K562 (cell line): ENCODE measurements at regions not wholly inside any gene's neighbourhood (a gene's known extent, or its start where the extent isn't known, plus 50 kb on each side); places are given as distances from the start of the nearest gene placed in this dataset.
A peak's percentile ranks its signal among the peaks of the same experiment; 100 is the strongest.

Experiments
- ARNT ChIP-seq, 2 experiments: fragments of 450-650 bp; IDR thresholded peaks; 2 replicates each; pipeline ENCODE4 v1.6.1; 2016; ENCODE audit warnings: mild to moderate bottlenecking in 1 of 2
- RFX1 ChIP-seq: fragments of 450-650 bp; IDR thresholded peaks from 2 replicates; pipeline ENCODE4 v1.6.1; 2016; ENCODE audit warnings: mild to moderate bottlenecking, moderate library complexity
- TF ChIP-seq, protein P1 (sequence below): fragments of 450-650 bp; IDR thresholded peaks from 2 replicates; pipeline ENCODE4 v1.6.1; 2016; ENCODE audit warnings: mild to moderate bottlenecking, moderate library complexity

DNA sequence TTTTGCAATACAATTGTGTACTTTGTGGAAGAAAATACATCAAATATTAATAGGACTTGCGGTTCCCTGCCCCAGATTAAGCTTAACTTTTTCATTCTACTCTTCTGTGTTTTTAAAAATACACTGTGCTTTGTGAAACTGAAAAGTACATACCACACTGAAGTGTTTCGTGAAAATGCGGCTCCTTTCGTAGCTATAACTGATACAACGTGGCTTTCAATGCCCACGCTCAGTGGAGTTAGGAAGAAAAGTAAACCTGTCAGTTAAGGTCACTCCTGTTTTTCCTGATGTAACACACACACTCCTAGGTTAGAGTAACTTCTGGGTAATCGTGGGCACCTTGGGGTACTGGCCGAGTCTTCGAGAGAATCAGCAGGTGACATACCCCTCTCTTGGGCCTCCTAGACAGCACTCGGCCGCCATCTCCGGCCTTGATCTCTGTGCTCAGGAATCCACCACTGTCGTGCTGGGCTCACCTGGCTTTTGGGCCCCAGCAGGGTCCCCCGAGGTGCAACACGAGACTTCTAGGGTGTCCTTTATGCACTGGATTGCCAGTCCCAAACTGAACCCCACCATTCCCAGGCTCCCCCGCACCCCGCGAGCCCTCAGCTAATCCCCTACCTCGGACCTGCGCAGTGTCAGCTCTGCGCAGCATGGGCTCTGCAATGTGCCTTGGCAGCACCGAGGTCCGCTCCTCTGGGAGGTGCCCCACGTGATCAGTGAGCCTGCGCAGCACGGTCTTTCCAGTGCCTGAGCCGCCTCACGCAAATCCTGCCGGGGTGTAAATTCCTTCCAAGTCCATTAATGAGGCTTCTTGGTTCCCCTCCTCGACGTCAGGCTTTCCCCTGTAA is 162.6 kb upstream of the INTU start (continued):
- TF ChIP-seq, protein P1, sequence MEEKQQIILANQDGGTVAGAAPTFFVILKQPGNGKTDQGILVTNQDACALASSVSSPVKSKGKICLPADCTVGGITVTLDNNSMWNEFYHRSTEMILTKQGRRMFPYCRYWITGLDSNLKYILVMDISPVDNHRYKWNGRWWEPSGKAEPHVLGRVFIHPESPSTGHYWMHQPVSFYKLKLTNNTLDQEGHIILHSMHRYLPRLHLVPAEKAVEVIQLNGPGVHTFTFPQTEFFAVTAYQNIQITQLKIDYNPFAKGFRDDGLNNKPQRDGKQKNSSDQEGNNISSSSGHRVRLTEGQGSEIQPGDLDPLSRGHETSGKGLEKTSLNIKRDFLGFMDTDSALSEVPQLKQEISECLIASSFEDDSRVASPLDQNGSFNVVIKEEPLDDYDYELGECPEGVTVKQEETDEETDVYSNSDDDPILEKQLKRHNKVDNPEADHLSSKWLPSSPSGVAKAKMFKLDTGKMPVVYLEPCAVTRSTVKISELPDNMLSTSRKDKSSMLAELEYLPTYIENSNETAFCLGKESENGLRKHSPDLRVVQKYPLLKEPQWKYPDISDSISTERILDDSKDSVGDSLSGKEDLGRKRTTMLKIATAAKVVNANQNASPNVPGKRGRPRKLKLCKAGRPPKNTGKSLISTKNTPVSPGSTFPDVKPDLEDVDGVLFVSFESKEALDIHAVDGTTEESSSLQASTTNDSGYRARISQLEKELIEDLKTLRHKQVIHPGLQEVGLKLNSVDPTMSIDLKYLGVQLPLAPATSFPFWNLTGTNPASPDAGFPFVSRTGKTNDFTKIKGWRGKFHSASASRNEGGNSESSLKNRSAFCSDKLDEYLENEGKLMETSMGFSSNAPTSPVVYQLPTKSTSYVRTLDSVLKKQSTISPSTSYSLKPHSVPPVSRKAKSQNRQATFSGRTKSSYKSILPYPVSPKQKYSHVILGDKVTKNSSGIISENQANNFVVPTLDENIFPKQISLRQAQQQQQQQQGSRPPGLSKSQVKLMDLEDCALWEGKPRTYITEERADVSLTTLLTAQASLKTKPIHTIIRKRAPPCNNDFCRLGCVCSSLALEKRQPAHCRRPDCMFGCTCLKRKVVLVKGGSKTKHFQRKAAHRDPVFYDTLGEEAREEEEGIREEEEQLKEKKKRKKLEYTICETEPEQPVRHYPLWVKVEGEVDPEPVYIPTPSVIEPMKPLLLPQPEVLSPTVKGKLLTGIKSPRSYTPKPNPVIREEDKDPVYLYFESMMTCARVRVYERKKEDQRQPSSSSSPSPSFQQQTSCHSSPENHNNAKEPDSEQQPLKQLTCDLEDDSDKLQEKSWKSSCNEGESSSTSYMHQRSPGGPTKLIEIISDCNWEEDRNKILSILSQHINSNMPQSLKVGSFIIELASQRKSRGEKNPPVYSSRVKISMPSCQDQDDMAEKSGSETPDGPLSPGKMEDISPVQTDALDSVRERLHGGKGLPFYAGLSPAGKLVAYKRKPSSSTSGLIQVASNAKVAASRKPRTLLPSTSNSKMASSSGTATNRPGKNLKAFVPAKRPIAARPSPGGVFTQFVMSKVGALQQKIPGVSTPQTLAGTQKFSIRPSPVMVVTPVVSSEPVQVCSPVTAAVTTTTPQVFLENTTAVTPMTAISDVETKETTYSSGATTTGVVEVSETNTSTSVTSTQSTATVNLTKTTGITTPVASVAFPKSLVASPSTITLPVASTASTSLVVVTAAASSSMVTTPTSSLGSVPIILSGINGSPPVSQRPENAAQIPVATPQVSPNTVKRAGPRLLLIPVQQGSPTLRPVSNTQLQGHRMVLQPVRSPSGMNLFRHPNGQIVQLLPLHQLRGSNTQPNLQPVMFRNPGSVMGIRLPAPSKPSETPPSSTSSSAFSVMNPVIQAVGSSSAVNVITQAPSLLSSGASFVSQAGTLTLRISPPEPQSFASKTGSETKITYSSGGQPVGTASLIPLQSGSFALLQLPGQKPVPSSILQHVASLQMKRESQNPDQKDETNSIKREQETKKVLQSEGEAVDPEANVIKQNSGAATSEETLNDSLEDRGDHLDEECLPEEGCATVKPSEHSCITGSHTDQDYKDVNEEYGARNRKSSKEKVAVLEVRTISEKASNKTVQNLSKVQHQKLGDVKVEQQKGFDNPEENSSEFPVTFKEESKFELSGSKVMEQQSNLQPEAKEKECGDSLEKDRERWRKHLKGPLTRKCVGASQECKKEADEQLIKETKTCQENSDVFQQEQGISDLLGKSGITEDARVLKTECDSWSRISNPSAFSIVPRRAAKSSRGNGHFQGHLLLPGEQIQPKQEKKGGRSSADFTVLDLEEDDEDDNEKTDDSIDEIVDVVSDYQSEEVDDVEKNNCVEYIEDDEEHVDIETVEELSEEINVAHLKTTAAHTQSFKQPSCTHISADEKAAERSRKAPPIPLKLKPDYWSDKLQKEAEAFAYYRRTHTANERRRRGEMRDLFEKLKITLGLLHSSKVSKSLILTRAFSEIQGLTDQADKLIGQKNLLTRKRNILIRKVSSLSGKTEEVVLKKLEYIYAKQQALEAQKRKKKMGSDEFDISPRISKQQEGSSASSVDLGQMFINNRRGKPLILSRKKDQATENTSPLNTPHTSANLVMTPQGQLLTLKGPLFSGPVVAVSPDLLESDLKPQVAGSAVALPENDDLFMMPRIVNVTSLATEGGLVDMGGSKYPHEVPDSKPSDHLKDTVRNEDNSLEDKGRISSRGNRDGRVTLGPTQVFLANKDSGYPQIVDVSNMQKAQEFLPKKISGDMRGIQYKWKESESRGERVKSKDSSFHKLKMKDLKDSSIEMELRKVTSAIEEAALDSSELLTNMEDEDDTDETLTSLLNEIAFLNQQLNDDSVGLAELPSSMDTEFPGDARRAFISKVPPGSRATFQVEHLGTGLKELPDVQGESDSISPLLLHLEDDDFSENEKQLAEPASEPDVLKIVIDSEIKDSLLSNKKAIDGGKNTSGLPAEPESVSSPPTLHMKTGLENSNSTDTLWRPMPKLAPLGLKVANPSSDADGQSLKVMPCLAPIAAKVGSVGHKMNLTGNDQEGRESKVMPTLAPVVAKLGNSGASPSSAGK: 0 out of 2 replicates have a peak, but pooled peaks have one; percentile 36
- no peak for TF ChIP-seq RFX1
- TF ChIP-seq ARNT (IDR thresholded peaks at IDR 0.05): no peak
- TF ChIP-seq, all 486 proteins: peak for 6
